ENCODE measurements at regions not wholly inside any gene's neighbourhood (a gene's known extent, or its start where the extent isn't known, plus 50 kb on each side); places are given as distances from the start of the nearest gene placed in this dataset.

DNA sequence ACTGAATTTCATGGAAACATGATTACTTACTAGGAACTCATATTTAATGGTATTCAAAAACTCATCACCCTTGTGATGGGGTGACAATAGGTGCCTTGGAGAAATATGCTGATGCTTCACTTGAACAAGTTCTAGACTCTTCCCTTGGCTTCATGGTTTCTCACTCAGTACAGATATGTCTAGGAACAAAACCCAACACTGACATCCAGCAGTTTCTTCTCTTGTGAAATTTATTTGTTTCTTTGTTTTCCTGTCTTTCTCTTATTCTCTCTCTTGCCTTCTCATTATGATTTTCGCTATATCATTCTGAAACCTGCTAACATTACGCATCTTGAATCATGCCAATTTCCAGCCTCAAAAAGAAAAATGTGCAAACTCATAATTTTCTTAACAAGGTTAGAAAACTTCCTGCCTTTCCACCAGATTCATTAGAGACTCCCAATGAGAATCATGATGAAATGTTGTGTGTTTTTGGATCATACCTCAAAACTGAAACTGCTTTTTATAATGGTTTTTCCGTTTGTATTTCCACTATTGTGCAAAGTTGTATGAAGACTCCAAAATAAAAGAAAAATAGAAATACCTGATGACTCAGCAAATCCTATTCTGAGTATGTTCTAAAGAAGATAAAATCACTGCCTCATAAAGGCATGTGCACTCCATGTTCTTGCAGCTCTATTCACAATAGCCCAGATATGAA, 1021.5 kb downstream of the TMEM121 start:
- no peak for TF ChIP-seq CTCF (IDR thresholded peaks at IDR 0.05; ENCODE audit: insufficient read depth, low read depth, low read length)
- no peak for TF ChIP-seq EZH2 (IDR thresholded peaks at IDR 0.05; ENCODE audit: insufficient read depth, low read length)
